OCI-LY3 (cell line): ENCODE measurements at regions not wholly inside any gene's neighbourhood (a gene's known extent, or its start where the extent isn't known, plus 50 kb on each side); places are given as distances from the start of the nearest gene placed in this dataset.

Source experiments
- H2AFZ ChIP-seq: fragments of 200-600, 300-600 bp; shearing (Covaris generic); 2 replicates; pipeline ENCODE4 v1.6.0; 2014; ENCODE audit warnings: antibody characterized with exemption, low read depth, low read length
- H3K27ac ChIP-seq: fragments of 200-600, 300-600 bp; sonication (generic); 2 replicates; pipeline ENCODE4 v1.5.1; 2014; ENCODE audit warnings: mild to moderate bottlenecking, low read length, moderate library complexity, mixed read lengths
- H3K27me3 ChIP-seq: fragments of 200-600, 300-600 bp; sonication (generic); 2 replicates; pipeline ENCODE4 v1.6.1; 2014; ENCODE audit warnings: low read depth, low read length, mixed read lengths
- H3K36me3 ChIP-seq: fragments of 200-600, 300-600 bp; sonication (generic); replicated peaks from 2 replicates; pipeline ENCODE3; 2014; ENCODE audit warnings: low read depth, low read length, mixed read lengths
- H3K4me1 ChIP-seq: fragments of 300-600, 200-600 bp; sonication (generic); 2 replicates; pipeline ENCODE4 v1.6.1; 2014; ENCODE audit warnings: low read length, mixed read lengths
- H3K4me2 ChIP-seq: fragments of 200-600, 300-600 bp; sonication (generic); 2 replicates; pipeline ENCODE4 v1.6.1; 2014; ENCODE audit warnings: low read length, mixed read lengths
- H3K4me3 ChIP-seq: fragments of 300-600, 200-600 bp; sonication (generic); 2 replicates; pipeline ENCODE4 v1.5.1; 2014; ENCODE audit warnings: antibody characterized with exemption, mild to moderate bottlenecking, low read length, moderate library complexity
- H3K79me2 ChIP-seq: fragments of 300-600, 200-600 bp; shearing (Covaris generic); 2 replicates; pipeline ENCODE4 v1.6.1; 2014; ENCODE audit warnings: mild to moderate bottlenecking, low read length, mixed read lengths
- H3K9ac ChIP-seq: fragments of 300-600, 200-600 bp; shearing (Covaris generic); 2 replicates; pipeline ENCODE4 v1.6.0; 2014; ENCODE audit warnings: mild to moderate bottlenecking, low read length, moderate library complexity
- H3K9me3 ChIP-seq: fragments of 200-600, 300-600 bp; shearing (Covaris generic); 2 replicates; pipeline ENCODE4 v1.6.1; 2014; ENCODE audit warnings: low read length, mixed read lengths; ENCODE audit not compliant: insufficient read depth
- H4K20me1 ChIP-seq: fragments of 200-600, 300-600 bp; sonication (generic); 2 replicates; pipeline ENCODE4 v1.6.1; 2016; ENCODE audit warnings: low read length, mixed read lengths; ENCODE audit not compliant: insufficient read depth
- CTCF ChIP-seq: fragments of 200-600, 300-600 bp; sonication (generic); IDR thresholded peaks from 2 replicates; pipeline ENCODE4 v1.5.1; 2014; ENCODE audit warnings: antibody characterized with exemption, low read length, low read depth
- EZH2phosphoT487 ChIP-seq: fragments of 200-600 bp; shearing (Covaris generic); IDR thresholded peaks from 2 replicates; pipeline ENCODE4 v1.6.1; 2018; ENCODE audit warnings: antibody characterized with exemption, mixed run types, low read depth

- Histone ChIP-seq H3K27me3 (no peaks in the 10 kb centered on the region), H4K20me1 (no peaks in the 10 kb centered on the region), H3K4me2 (no peak overlapping the region), H3K4me3 (no peak overlapping the region), H2AFZ (no peak overlapping the region), H3K4me1 (peaks cover 8% of the 10 kb centered on the region), H3K79me2 (no peaks in the 10 kb centered on the region), H3K27ac (no peak overlapping the region), H3K9me3 (no peaks in the 10 kb centered on the region), H3K36me3 (no peaks in the 10 kb centered on the region), H3K9ac (no peak overlapping the region)
- TF ChIP-seq EZH2phosphoT487 (no peak), CTCF (no peak)
These were observed 421.1 kb downstream of the PTH2R start for GRCh38 chr2:208827549-208828221.

DNA sequence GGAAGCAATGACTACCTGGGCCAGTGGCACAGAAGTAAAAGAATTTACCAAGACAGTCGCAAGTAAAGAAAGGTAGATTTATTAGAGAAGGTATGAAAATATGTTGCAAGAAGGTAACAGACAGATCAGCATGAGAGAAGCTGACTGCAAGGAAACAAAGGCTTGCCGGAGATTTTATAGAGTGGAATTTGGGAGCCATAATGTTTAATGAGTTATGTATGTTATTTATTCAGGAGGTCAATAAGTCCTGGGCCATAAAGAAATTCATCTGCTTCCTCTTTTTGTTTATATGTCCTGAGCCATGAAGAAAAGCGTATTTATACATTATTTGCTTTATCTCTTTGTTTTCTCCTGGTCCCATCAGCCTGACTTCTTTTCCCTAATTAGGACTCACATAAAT lies 423.6 kb downstream of the PTH2R start:
- Histone ChIP-seq H3K9me3 (no peaks in the 10 kb centered on the region), H3K9ac (no peak overlapping the region), H2AFZ (no peak overlapping the region), H3K27ac (no peak overlapping the region), H3K4me2 (no peak overlapping the region), H3K79me2 (no peaks in the 10 kb centered on the region), H3K36me3 (no peaks in the 10 kb centered on the region), H4K20me1 (no peaks in the 10 kb centered on the region), H3K27me3 (no peaks in the 10 kb centered on the region), H3K4me3 (no peak overlapping the region), H3K4me1 (peaks cover 8% of the 10 kb centered on the region)
- no peak for TF ChIP-seq CTCF
- no peak for TF ChIP-seq EZH2phosphoT487

GRCh38 chr2:208847651-208848050 lies 441.1 kb downstream of the PTH2R start:
- Histone ChIP-seq H3K36me3 (no peaks in the 10 kb centered on the region), H3K4me1 (no peaks in the 10 kb centered on the region), H3K27ac (no peak overlapping the region), H3K4me2 (no peak overlapping the region), H3K79me2 (no peaks in the 10 kb centered on the region), H3K9ac (no peak overlapping the region), H4K20me1 (no peaks in the 10 kb centered on the region), H3K27me3 (no peaks in the 10 kb centered on the region), H3K9me3 (no peaks in the 10 kb centered on the region), H3K4me3 (no peak overlapping the region), H2AFZ (no peak overlapping the region)
- no peak for TF ChIP-seq EZH2phosphoT487
- TF ChIP-seq CTCF, result no peak

- TF ChIP-seq CTCF (no peak), EZH2phosphoT487 (no peak)
- Histone ChIP-seq H2AFZ (no peak overlapping the region), H3K27ac (no peak overlapping the region)
These were observed 448.1 kb downstream of the PTH2R start for GRCh38 chr2:208854717-208855116.

More at GRCh38 chr2:208854717-208855116, 448.1 kb downstream of the PTH2R start:
- Histone ChIP-seq H3K36me3 (no peaks in the 10 kb centered on the region), H3K79me2 (no peaks in the 10 kb centered on the region), H3K4me2 (no peak overlapping the region), H4K20me1 (no peaks in the 10 kb centered on the region), H3K27me3 (no peaks in the 10 kb centered on the region), H3K4me3 (no peak overlapping the region), H3K9me3 (0 out of 2 replicates have a peak, but pooled peaks cover 5% of the 10 kb centered on the region), H3K9ac (no peak overlapping the region), H3K4me1 (no peaks in the 10 kb centered on the region)
